Activated T-cell treated with anti-CD3 and anti-CD28 coated beads for 48 hours (primary cell): ENCODE measurements at regions not wholly inside any gene's neighbourhood (a gene's known extent, or its start where the extent isn't known, plus 50 kb on each side); places are given as distances from the start of the nearest gene placed in this dataset.
"Not testable (repeated sequence)": the region's sequence is repeated elsewhere in the genome, so short reads cannot be mapped to it uniquely, and the experiment has no call there.

ENCODE experiments used
- DNase-seq: peaks from one replicate; pipeline ENCODE4 v3.0.0-alpha.2; 2020; ENCODE audit warnings: low read depth

- not testable (repeated sequence) for DNase-seq
These were observed 242.3 kb upstream of the PLGLB1 start for GRCh38 chr2:87263868-87264518.

GRCh38 chr2:87275192-87275591 is 253.5 kb upstream of the PLGLB1 start:
- DNase-seq: not testable (repeated sequence)

GRCh38 chr2:87275974-87276629 is 254.5 kb upstream of the PLGLB1 start:
- DNase-seq: not testable (repeated sequence)

- DNase-seq: not testable (repeated sequence)
These were observed 255.0 kb upstream of the PLGLB1 start for GRCh38 chr2:87276673-87277072.

GRCh38 chr2:87277734-87278133 is 256.1 kb upstream of the PLGLB1 start:
- DNase-seq: not testable (repeated sequence)

GRCh38 chr2:87280596-87281355 is 259.1 kb upstream of the PLGLB1 start:
- not testable (repeated sequence) for DNase-seq

- not testable (repeated sequence) for DNase-seq
These were observed 262.3 kb upstream of the PLGLB1 start for GRCh38 chr2:87283735-87284470.

GRCh38 chr2:87284471-87284772 is 262.8 kb upstream of the PLGLB1 start:
- DNase-seq: not testable (repeated sequence)

- not testable (repeated sequence) for DNase-seq
These were observed 263.5 kb upstream of the PLGLB1 start for GRCh38 chr2:87285139-87285538.

- not testable (repeated sequence) for DNase-seq
These were observed 269.1 kb upstream of the PLGLB1 start for GRCh38 chr2:87290566-87291307.

- DNase-seq: not testable (repeated sequence)
These were observed 270.0 kb upstream of the PLGLB1 start for GRCh38 chr2:87291400-87292200.

GRCh38 chr2:87293931-87294594 is 272.4 kb upstream of the PLGLB1 start:
- not testable (repeated sequence) for DNase-seq

GRCh38 chr2:87295135-87295534 is 273.5 kb upstream of the PLGLB1 start:
- DNase-seq: not testable (repeated sequence)

- not testable (repeated sequence) for DNase-seq
These were observed 279.7 kb upstream of the PLGLB1 start for GRCh38 chr2:87301349-87301748.

GRCh38 chr2:87301871-87302270 is 280.2 kb upstream of the PLGLB1 start:
- DNase-seq: not testable (repeated sequence)

GRCh38 chr2:87308621-87309020 is 287.0 kb upstream of the PLGLB1 start:
- DNase-seq: not testable (repeated sequence)

GRCh38 chr2:87309785-87310184 is 288.1 kb upstream of the PLGLB1 start:
- DNase-seq: not testable (repeated sequence)

GRCh38 chr2:87311896-87312441 is 290.3 kb upstream of the PLGLB1 start:
- DNase-seq: not testable (repeated sequence)

- not testable (repeated sequence) for DNase-seq
These were observed 293.0 kb upstream of the PLGLB1 start for GRCh38 chr2:87314622-87315021.
